HepG2 (cell line): ENCODE measurements at regions not wholly inside any gene's neighbourhood (a gene's known extent, or its start where the extent isn't known, plus 50 kb on each side); places are given as distances from the start of the nearest gene placed in this dataset.

Source experiments
- ATAC-seq: fragments of 200-7000 bp; cut with Tn5 transposase; 3 replicates; pipeline ENCODE4 v1.9.1; 2020; ENCODE audit warnings: mild to moderate bottlenecking, moderate library complexity
- BruUV-seq: library from RNA; stranded (reverse); fragments of 400-500 nt; replicated peaks from 2 replicates; lab custom pipeline; 2021; lab: Mats Ljungman, UMichigan
- CTCF ChIA-PET: fragments of 300-600 bp; formaldehyde crosslinking; extraction: SDS; loops from one replicate; lab custom pipeline; 2021; ENCODE audit warnings: low total read pairs, inconsistent platforms, low intra/inter-chr PET ratio; lab: Yijun Ruan, JAX
- POLR2A ChIA-PET: fragments of 350-600 bp; sonication (Branson Sonifier 250); formaldehyde crosslinking; loops from one replicate; lab custom pipeline; 2020; ENCODE audit warnings: antibody characterized with exemption, inconsistent platforms; lab: Yijun Ruan, JAX
- DNase-seq: peaks from one replicate; pipeline ENCODE4 v3.0.0-alpha.2; 2015; ENCODE audit warnings: low spot score
- FAIRE-seq: peaks from 3 replicates; lab custom pipeline; 2011; peaks lifted over from hg19 to GRCh38; lab: Jason Lieb, UNC
- H2AFZ ChIP-seq: one replicate; pipeline ENCODE4 v1.6.1; 2011; ENCODE audit warnings: low read length, inconsistent platforms
- H3K27ac ChIP-seq: fragments of 300-600 bp; 3 replicates; pipeline ENCODE4 v1.8.0; 2011; ENCODE audit warnings: mixed run types, mild to moderate bottlenecking, mixed read lengths, low read length, inconsistent platforms; ENCODE audit not compliant: insufficient read depth; ENCODE audit errors: extremely low read length
- H3K27me3 ChIP-seq, 2 experiments: fragments of 200-600 bp in 1 of 2; 2 replicates in 1 of 2; 3 replicates in 1 of 2; pipeline versions ENCODE4 v1.6.0 to v1.8.0; 2011; ENCODE audit warnings: low read length in 2 of 2, mild to moderate bottlenecking in 2 of 2, moderate library complexity in 2 of 2, inconsistent platforms in 1 of 2; ENCODE audit not compliant: insufficient read depth in 2 of 2, control insufficient read depth in 1 of 2
- H3K36me3 ChIP-seq, 2 experiments: fragments of 200-600 bp in 1 of 2; replicated peaks in 1 of 2; 2 replicates in 1 of 2; 3 replicates in 1 of 2; pipeline versions ENCODE4 v1.5.1 to v1.8.0; 2011; ENCODE audit warnings: low read length in 2 of 2, inconsistent platforms in 1 of 2; ENCODE audit not compliant: insufficient read depth in 2 of 2, control insufficient read depth in 1 of 2
- H3K4me1 ChIP-seq: 2 replicates; pipeline ENCODE4 v1.5.1; 2012; ENCODE audit warnings: low read length, inconsistent platforms; ENCODE audit not compliant: insufficient read depth
- H3K4me2 ChIP-seq: 2 replicates; pipeline ENCODE4 v1.6.0; 2011; ENCODE audit warnings: low read depth, low read length, inconsistent platforms
- H3K4me3 ChIP-seq, 3 experiments: fragments of 200-600 bp in 1 of 3; sonication (generic), shearing (Covaris generic) in 1 of 3; replicated peaks in 1 of 3; 2 replicates each; pipeline ENCODE4 v1.5.1; 2011 to 2016; ENCODE audit warnings: low read length in 3 of 3, inconsistent platforms in 2 of 3, low read depth in 2 of 3, mild to moderate bottlenecking in 2 of 3, control low read depth in 1 of 3, mixed read lengths in 1 of 3; ENCODE audit not compliant: insufficient read depth in 1 of 3
- H3K79me2 ChIP-seq: one replicate; pipeline ENCODE4 v1.6.1; 2011; ENCODE audit warnings: low read length, inconsistent platforms; ENCODE audit not compliant: insufficient read depth
- H3K9ac ChIP-seq: 2 replicates; pipeline ENCODE4 v1.6.0; 2011; ENCODE audit warnings: mild to moderate bottlenecking, low read depth, low read length, inconsistent platforms; ENCODE audit not compliant: insufficient read depth
- H3K9me3 ChIP-seq: 2 replicates; pipeline ENCODE4 v1.5.1; 2012; ENCODE audit warnings: mild to moderate bottlenecking, low read length
- H4K20me1 ChIP-seq: 2 replicates; pipeline ENCODE4 v1.6.0; 2011; ENCODE audit warnings: inconsistent platforms, mild to moderate bottlenecking, low read length, moderate library complexity; ENCODE audit not compliant: insufficient read depth
- CHD4 ChIP-seq: fragments of 200-600 bp; sonication (generic); IDR thresholded peaks from 2 replicates; pipeline ENCODE4 v1.7.0; 2017; ENCODE audit warnings: mild to moderate bottlenecking, low read length, borderline replicate concordance
- GABPB1 ChIP-seq: IDR thresholded peaks from 2 replicates; pipeline ENCODE4 v1.6.1; 2016; ENCODE audit warnings: mild to moderate bottlenecking, missing genetic modification reagents, moderate library complexity, missing compliant biosample characterization
- JUNB ChIP-seq: sonication (generic); formaldehyde crosslinking; IDR thresholded peaks from 2 replicates; pipeline ENCODE4 v1.8.0; 2022; ENCODE audit warnings: missing genetic modification reagents, mild to moderate bottlenecking, borderline replicate concordance
- REL ChIP-seq: sonication (generic); formaldehyde crosslinking; conservative IDR thresholded peaks from 2 replicates; pipeline ENCODE4 v1.8.0; 2022; ENCODE audit warnings: mild to moderate bottlenecking, missing genetic modification reagents, moderate library complexity
- ZFP37 ChIP-seq: sonication (generic); formaldehyde crosslinking; IDR thresholded peaks from 2 replicates; pipeline ENCODE4 v1.4.0; 2020; ENCODE audit warnings: missing genetic modification reagents, borderline replicate concordance
- ZNF747 ChIP-seq: sonication (generic); formaldehyde crosslinking; IDR thresholded peaks from 2 replicates; pipeline ENCODE4 v1.8.1; 2023; ENCODE audit warnings: missing genetic modification reagents, mild to moderate bottlenecking, borderline replicate concordance
- ZNF777 ChIP-seq: sonication (generic); formaldehyde crosslinking; IDR thresholded peaks from 2 replicates; pipeline ENCODE4 v1.4.0; 2020; ENCODE audit warnings: missing genetic modification reagents
- WGBS: methylation state at CpG from one replicate; pipeline ENCODE4 v1.1.6; 2017; ENCODE audit warnings: low lambda C conversion rate; 5-methylcytosine and 5-hydroxymethylcytosine counted together
- in situ Hi-C: cut with HindIII; loops from 2 replicates; pipeline ENCODE4 v1.10.0; 2017; ENCODE audit warnings: low pct_unique_long_range_greater_than_20kb; ENCODE audit not compliant: extremely low pct_ligation_motif_present
- intact Hi-C: fragments of 100-400 bp; cut with micrococcal nuclease; formaldehyde crosslinking; loops from one replicate; pipeline ENCODE4 v1.10.0; 2022; ENCODE audit not compliant: unreplicated experiment
- TF ChIP-seq, protein P1 (sequence below): sonication (generic); formaldehyde crosslinking; IDR thresholded peaks from 2 replicates; pipeline ENCODE4 v1.9.0; 2021; ENCODE audit warnings: mild to moderate bottlenecking, missing genetic modification reagents
- TF ChIP-seq, protein P2 (sequence below), 2 experiments: sonication (generic) in 1 of 2; formaldehyde crosslinking in 1 of 2; IDR thresholded peaks; 2 replicates each; pipeline versions ENCODE4 v1.5.1 to v1.6.1; 2011 to 2020; ENCODE audit warnings: borderline replicate concordance in 1 of 2, low read depth in 1 of 2, low read length in 1 of 2, mild to moderate bottlenecking in 1 of 2, missing genetic modification reagents in 1 of 2, moderate library complexity in 1 of 2

DNA sequence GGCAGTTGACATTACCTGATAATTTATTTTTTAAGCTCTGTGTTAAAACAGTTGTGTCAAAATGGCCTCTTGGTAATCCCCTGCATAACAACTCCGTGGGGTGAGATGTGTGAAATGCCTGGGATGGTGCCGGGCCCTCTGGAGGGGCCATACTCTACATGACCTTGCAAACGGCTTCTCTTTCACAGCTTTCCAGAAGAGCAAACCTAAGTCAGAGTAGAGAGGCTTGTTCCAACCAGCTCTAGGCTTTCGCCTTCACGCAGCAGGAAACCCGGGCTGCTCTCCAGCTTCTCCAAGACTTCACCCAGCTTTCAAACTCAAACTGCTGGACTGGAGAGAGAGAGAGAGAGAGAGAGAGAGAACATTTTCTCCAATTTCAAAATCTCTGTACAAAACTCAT is 120.1 kb downstream of the SNX18 start (continued):
- TF ChIP-seq, protein P1, sequence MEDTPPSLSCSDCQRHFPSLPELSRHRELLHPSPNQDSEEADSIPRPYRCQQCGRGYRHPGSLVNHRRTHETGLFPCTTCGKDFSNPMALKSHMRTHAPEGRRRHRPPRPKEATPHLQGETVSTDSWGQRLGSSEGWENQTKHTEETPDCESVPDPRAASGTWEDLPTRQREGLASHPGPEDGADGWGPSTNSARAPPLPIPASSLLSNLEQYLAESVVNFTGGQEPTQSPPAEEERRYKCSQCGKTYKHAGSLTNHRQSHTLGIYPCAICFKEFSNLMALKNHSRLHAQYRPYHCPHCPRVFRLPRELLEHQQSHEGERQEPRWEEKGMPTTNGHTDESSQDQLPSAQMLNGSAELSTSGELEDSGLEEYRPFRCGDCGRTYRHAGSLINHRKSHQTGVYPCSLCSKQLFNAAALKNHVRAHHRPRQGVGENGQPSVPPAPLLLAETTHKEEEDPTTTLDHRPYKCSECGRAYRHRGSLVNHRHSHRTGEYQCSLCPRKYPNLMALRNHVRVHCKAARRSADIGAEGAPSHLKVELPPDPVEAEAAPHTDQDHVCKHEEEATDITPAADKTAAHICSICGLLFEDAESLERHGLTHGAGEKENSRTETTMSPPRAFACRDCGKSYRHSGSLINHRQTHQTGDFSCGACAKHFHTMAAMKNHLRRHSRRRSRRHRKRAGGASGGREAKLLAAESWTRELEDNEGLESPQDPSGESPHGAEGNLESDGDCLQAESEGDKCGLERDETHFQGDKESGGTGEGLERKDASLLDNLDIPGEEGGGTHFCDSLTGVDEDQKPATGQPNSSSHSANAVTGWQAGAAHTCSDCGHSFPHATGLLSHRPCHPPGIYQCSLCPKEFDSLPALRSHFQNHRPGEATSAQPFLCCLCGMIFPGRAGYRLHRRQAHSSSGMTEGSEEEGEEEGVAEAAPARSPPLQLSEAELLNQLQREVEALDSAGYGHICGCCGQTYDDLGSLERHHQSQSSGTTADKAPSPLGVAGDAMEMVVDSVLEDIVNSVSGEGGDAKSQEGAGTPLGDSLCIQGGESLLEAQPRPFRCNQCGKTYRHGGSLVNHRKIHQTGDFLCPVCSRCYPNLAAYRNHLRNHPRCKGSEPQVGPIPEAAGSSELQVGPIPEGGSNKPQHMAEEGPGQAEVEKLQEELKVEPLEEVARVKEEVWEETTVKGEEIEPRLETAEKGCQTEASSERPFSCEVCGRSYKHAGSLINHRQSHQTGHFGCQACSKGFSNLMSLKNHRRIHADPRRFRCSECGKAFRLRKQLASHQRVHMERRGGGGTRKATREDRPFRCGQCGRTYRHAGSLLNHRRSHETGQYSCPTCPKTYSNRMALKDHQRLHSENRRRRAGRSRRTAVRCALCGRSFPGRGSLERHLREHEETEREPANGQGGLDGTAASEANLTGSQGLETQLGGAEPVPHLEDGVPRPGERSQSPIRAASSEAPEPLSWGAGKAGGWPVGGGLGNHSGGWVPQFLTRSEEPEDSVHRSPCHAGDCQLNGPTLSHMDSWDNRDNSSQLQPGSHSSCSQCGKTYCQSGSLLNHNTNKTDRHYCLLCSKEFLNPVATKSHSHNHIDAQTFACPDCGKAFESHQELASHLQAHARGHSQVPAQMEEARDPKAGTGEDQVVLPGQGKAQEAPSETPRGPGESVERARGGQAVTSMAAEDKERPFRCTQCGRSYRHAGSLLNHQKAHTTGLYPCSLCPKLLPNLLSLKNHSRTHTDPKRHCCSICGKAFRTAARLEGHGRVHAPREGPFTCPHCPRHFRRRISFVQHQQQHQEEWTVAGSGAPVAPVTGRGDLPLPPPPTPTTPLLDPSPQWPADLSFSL, result no peak
- no peak for TF ChIP-seq JUNB
- no peak for TF ChIP-seq ZFP37 (CRISPR knock-in tag)
- no peak for TF ChIP-seq GABPB1 (CRISPR knock-in tag)
- no peak for TF ChIP-seq CHD4
- TF ChIP-seq ZNF777, result no peak
- no peak for TF ChIP-seq ZNF747 (CRISPR knock-in tag)
- TF ChIP-seq, all 625 proteins: peak for 0

DNA sequence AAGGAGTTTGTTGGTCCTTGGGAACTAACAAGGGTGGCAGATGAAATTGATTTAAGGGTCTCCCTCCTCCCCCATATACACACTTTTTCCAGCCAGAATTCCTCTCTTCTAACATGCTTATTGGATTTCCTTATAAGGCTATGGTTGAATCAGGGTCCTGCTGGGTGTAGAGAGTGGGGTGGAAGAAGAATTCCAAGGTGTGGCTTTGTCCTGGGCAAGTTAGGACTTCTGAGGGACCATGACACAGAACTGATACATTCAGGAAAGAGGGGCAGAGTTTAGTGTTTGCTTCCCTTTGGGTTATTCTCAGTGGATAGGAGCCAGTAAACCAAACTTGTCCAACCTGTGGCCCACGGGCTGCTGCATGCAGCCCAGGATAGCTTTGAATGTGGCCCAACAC is 116.5 kb downstream of the SNX18 start:
- H3K4me1 ChIP-seq, result no peaks in the 10 kb centered on the region
- FAIRE-seq, result no peak
- H3K4me3 ChIP-seq, result no peak overlapping the region
- H3K27me3 ChIP-seq, result no peaks in the 10 kb centered on the region
- BruUV-seq, result no TSS peak
- ChIA-PET POLR2A (no interaction called here), CTCF (no interaction called here)
- ATAC-seq, result no peak
- intact Hi-C loops (no loop called here), in situ Hi-C loops (no loop called here)
- 8% methylated on average over 1 of the region's 1 CpG for WGBS
- no peak overlapping the region for H3K4me2 ChIP-seq
- no peak overlapping the region for H3K27ac ChIP-seq
- no peak for DNase-seq
- no peaks in the 10 kb centered on the region for H3K9me3 ChIP-seq
- no peaks in the 10 kb centered on the region for H3K79me2 ChIP-seq
- H2AFZ ChIP-seq, result no peak overlapping the region
- no peak overlapping the region for H3K9ac ChIP-seq
- TF ChIP-seq, protein P2, sequence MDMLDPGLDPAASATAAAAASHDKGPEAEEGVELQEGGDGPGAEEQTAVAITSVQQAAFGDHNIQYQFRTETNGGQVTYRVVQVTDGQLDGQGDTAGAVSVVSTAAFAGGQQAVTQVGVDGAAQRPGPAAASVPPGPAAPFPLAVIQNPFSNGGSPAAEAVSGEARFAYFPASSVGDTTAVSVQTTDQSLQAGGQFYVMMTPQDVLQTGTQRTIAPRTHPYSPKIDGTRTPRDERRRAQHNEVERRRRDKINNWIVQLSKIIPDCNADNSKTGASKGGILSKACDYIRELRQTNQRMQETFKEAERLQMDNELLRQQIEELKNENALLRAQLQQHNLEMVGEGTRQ (IDR thresholded peaks at IDR 0.05; ENCODE audit: low read depth, low read length), result no peak
- TF ChIP-seq, protein P2 (CRISPR knock-in tag; IDR thresholded peaks at IDR 0.05; ENCODE audit: borderline replicate concordance), result no peak
- no peak for TF ChIP-seq REL (CRISPR knock-in tag)
- TF ChIP-seq, all 625 proteins: peak for 0
- Histone ChIP-seq H4K20me1 (no peaks in the 10 kb centered on the region), H3K36me3 (no peaks in the 10 kb centered on the region)
